ENCODE measurements at regions not wholly inside any gene's neighbourhood (a gene's known extent, or its start where the extent isn't known, plus 50 kb on each side); places are given as distances from the start of the nearest gene placed in this dataset.
"Not testable (repeated sequence)": the region's sequence is repeated elsewhere in the genome, so short reads cannot be mapped to it uniquely, and the experiment has no call there.

GRCh38 chr6:155791186-155791585 is 335.5 kb upstream of the NOX3 start:
- DNase-seq (ENCODE audit: low read depth, low spot score): no peak
- in situ Hi-C loops (cut with HindIII; ENCODE audit: low pct_unique_long_range_greater_than_20kb, low sequenced_read_pairs): no loop called here

DNA sequence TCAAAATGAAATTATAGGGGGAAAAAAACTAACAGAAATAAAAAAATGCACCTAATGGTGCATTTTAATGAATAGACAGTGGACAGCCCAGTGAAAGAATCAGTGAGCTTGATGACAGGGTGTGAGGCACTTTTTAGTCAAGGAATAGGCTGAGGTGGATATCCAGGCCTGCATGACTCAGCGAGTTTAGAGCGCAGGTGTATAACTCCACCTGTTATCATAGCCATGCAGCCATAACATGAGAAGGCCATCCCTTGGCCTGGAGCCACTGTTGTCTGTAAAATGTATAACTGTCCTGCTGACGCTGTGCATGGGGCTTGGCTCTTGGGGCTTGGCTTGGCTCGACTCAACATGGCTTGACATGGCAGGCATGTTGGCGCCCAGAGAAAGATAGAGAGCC is 331.5 kb upstream of the NOX3 start:
- in situ Hi-C loops (cut with HindIII; ENCODE audit: low pct_unique_long_range_greater_than_20kb, low sequenced_read_pairs): no loop called here
- DNase-seq (ENCODE audit: low read depth, low spot score): no peak

GRCh38 chr6:155786528-155786927 is 330.9 kb upstream of the NOX3 start:
- in situ Hi-C loops (cut with HindIII; ENCODE audit: low pct_unique_long_range_greater_than_20kb, low sequenced_read_pairs): no loop called here
- DNase-seq (ENCODE audit: low read depth, low spot score): no peak

DNA sequence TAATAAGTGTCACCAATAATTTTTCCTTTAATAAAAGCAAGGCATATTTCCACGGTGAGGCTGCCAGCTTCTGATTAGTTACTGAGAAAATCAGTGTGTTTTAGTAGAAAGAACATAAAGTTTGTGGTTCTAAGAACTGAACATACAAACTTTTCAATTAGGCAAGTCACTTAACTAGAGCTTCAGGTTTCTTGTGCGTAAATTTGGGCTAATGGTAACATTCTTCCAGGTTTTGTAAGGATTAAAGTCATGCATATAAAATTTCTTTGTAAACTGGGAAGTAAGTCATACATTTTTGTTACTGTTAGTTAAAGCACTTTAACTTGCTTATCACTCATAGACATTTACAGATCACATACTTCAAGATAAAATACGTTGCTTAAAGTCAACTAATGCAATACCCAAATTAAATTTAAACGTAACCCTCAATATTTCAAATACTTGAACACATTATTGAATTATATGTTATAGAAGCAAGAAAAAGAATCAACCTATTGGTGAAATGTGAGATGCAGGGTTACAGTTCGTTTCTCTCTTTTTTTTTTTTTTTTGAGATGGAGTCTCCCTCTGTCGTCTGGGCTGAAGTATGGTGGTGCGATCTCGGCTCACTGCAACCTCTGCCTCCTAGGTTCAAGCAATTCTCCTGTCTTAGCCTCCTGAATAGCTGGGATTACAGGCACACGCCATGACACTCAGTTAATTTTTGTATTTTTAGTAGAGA is 327.3 kb upstream of the NOX3 start:
- in situ Hi-C loops (cut with HindIII; ENCODE audit: low pct_unique_long_range_greater_than_20kb, low sequenced_read_pairs): no loop called here
- DNase-seq (ENCODE audit: low read depth, low spot score): no peak

- in situ Hi-C loops (cut with HindIII; ENCODE audit: low pct_unique_long_range_greater_than_20kb, low sequenced_read_pairs): no loop called here
- DNase-seq (ENCODE audit: low read depth, low spot score): peak; percentile 37
Observed at GRCh38 chr6:155782320-155782731, 326.7 kb upstream of the NOX3 start.

DNA sequence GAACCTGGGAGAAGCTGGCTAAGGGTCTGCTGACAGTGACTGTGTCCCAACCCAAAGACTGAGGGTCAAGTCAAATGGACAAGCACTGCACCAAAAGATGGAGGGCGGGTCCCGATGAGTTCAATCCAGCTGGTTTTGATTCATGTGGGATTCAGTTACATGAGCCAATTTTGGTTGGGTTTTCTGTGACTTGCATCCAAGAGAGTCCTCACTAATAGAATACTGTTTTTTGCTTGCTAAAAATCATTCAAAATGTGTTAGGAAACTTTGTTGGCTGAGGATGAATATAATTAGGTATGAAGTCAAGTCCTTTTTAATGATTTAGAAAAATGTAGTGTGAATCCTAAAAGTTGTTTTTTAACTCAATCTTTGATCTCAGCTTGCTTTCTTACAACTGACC is 323.8 kb upstream of the NOX3 start:
- no peak for DNase-seq (ENCODE audit: low read depth, low spot score)
- in situ Hi-C loops (cut with HindIII; ENCODE audit: low pct_unique_long_range_greater_than_20kb, low sequenced_read_pairs): no loop called here

- in situ Hi-C loops (cut with HindIII; ENCODE audit: low pct_unique_long_range_greater_than_20kb, low sequenced_read_pairs): no loop called here
- no peak for DNase-seq (ENCODE audit: low read depth, low spot score)
Observed at GRCh38 chr6:155778336-155778735, 322.7 kb upstream of the NOX3 start.

DNA sequence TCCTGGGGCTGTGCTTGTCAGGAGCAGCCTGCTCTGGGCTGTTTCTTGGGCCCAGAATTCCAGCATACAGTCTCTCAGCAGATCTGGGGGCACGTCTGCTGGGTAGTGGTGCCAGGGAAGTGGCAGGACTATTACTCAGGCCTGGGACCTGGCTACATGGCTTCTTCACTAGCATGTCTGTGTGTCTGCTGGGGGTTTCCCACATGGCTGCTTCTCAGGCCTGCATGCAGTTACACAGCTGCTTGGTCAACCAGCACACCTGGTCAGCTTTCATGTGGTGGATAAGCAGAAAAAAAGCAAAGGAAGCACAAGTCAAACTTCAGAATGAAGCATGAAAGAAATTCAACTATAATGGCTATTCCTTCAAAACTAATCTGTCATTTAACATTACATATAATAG is 316.2 kb upstream of the NOX3 start:
- no peak for DNase-seq (ENCODE audit: low read depth, low spot score)
- in situ Hi-C loops (cut with HindIII; ENCODE audit: low pct_unique_long_range_greater_than_20kb, low sequenced_read_pairs): no loop called here

DNA sequence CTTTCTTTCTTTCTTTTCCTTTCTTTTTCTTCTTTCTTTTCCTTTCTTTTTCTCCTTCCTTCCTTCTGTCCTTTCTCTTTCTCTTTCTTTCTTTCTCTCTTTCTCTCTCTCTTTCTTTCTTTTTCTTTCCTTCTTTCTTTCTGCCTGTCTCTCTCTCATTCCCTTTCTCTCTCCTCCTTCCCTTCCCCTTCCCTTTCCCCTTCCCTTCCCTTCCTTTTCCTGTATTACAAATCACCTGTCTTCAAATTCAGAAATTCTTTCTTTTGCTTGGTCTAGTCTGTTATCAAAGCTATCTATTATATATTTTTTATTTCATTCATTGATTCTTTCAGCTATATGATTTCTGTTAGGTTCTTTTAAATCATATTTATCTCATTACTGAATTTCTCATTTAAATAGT is 315.2 kb upstream of the NOX3 start:
- in situ Hi-C loops (cut with HindIII; ENCODE audit: low pct_unique_long_range_greater_than_20kb, low sequenced_read_pairs): no loop called here
- DNase-seq (ENCODE audit: low read depth, low spot score): no peak

DNA sequence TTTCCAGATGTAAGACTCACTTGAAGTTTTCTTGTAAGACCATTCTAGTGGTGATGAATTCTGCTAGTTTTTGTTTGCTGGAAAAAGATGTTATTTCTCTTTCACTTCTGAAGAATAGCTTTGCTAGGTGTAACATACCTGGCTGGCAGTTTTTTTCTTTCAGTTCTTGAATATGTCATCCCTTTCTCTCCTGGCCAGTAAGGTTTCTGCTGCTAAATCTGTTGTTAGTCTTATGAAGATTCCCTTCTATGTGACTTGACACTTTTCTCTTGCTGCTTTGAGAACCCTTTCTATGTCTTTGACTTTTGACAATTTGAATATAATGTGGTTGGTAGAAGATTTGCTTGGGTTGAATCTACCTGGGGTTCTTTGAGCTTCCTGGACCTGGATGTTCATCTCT is 314.7 kb upstream of the NOX3 start:
- in situ Hi-C loops (cut with HindIII; ENCODE audit: low pct_unique_long_range_greater_than_20kb, low sequenced_read_pairs): no loop called here

DNA sequence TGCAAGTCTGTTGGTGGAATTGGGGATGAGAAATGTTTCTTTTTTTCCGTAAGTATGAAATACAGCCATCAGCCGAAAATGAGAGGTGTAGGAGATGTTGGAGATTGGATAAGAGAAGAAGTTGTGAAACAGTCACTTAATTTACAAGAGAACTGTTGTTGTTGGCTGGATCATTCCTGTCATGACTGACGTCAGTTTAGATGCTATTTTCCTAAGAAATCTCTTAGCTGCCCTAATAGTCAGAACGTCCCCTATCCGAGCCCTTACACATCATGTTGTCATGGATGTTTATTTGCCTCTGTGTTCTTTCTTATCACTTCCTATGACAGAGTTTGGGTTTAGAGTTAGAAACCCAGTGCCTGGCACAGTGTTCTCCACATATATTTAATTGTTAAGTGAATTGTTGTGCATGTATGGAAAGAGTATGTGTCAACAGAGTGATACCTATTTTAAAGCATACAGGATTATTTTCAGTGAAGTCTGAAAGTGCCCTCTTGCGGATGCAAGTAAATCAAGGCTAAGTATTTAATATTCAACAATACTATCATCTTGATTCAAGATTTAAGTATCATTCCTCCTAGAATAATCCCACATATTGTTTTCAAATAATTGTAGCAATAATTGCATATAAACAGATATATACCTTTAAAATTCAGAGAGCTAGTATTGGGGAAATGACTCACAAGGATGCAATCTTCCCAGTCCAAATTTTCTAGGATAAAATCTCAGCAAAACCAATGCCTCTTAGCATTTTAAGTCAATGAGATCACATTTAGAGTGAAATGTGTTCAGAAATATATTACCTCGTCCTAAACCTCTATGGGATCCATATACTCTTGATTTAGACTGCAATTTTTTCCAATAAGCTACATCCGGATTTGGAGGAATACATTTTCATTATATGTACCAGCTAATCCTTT is 309.9 kb upstream of the NOX3 start:
- DNase-seq (ENCODE audit: low read depth, low spot score): peak; percentile 26
- in situ Hi-C loops (cut with HindIII; ENCODE audit: low pct_unique_long_range_greater_than_20kb, low sequenced_read_pairs): no loop called here

More for the DNA sequence above, 314.7 kb upstream of the NOX3 start:
- DNase-seq (ENCODE audit: low read depth, low spot score): no peak

DNA sequence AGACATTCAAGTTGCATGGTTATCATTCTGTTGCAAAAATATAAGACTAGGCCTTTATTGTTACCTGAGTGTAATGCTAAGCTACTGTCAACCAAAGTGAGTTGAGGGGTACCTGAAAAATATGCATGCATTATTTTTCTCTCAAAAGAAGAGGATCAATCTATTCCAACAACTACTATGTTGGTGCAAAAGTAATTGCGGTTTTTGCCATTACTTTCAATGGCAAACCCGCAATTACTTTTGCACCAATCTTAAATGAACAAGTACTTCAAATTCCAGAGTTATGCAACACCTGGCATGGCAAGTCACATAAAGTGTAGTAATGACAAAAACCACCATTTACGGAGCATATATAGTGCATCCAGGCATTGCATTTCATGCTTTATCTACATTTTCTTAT is 307.0 kb upstream of the NOX3 start:
- in situ Hi-C loops (cut with HindIII; ENCODE audit: low pct_unique_long_range_greater_than_20kb, low sequenced_read_pairs): no loop called here
- DNase-seq (ENCODE audit: low read depth, low spot score): no peak

- DNase-seq (ENCODE audit: low read depth, low spot score): no peak
- in situ Hi-C loops (cut with HindIII; ENCODE audit: low pct_unique_long_range_greater_than_20kb, low sequenced_read_pairs): no loop called here
Observed at GRCh38 chr6:155755452-155755851, 299.8 kb upstream of the NOX3 start.

DNA sequence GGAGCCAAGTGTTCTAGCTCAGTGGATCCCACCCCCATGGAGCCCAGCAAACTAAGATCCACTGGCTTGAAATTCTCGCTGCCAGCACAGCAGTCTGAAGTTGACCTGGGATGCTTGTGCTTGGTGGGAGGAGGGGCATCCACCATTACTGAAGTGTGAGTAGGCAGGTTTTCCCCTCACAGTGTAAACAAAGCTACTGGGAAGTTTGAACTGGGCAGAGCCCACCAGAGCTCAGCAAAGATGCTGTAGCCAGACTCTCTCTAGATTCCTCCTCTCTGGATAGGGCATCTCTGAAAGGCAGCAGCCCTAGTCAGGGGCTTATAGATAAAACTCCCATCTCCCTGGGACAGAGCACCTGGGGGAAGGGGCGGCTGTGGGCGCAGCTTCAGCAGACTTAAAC is 293.1 kb upstream of the NOX3 start:
- DNase-seq (ENCODE audit: low read depth, low spot score); in situ Hi-C loops (cut with HindIII; ENCODE audit: low pct_unique_long_range_greater_than_20kb, low sequenced_read_pairs): not testable (repeated sequence)

- in situ Hi-C loops (cut with HindIII; ENCODE audit: low pct_unique_long_range_greater_than_20kb, low sequenced_read_pairs): no loop called here
- DNase-seq (ENCODE audit: low read depth, low spot score): no peak
Observed at GRCh38 chr6:155747491-155747890, 291.9 kb upstream of the NOX3 start.

- in situ Hi-C loops (cut with HindIII; ENCODE audit: low pct_unique_long_range_greater_than_20kb, low sequenced_read_pairs): no loop called here
- no peak for DNase-seq (ENCODE audit: low read depth, low spot score)
Observed at GRCh38 chr6:155740781-155741399, 285.3 kb upstream of the NOX3 start.

- DNase-seq (ENCODE audit: low read depth, low spot score): no peak
- in situ Hi-C loops (cut with HindIII; ENCODE audit: low pct_unique_long_range_greater_than_20kb, low sequenced_read_pairs): no loop called here
Observed at GRCh38 chr6:155738602-155739105, 283.0 kb upstream of the NOX3 start.

GRCh38 chr6:155717374-155717773 is 261.7 kb upstream of the NOX3 start:
- in situ Hi-C loops (cut with HindIII; ENCODE audit: low pct_unique_long_range_greater_than_20kb, low sequenced_read_pairs): no loop called here
- no peak for DNase-seq (ENCODE audit: low read depth, low spot score)
